SK-N-SH (cell line): ENCODE measurements at regions not wholly inside any gene's neighbourhood (a gene's known extent, or its start where the extent isn't known, plus 50 kb on each side); places are given as distances from the start of the nearest gene placed in this dataset.

Experiments used
- CTCF ChIA-PET: fragments of 300-600, 350-600 bp; formaldehyde crosslinking; extraction: SDS; loops from one replicate; lab custom pipeline; 2021; lab: Yijun Ruan, JAX
- POLR2A ChIA-PET: fragments of 350-600 bp; sonication (Branson Sonifier 250); formaldehyde crosslinking; extraction: SDS; loops from one replicate; lab custom pipeline; 2020; ENCODE audit warnings: antibody characterized with exemption, inconsistent platforms; lab: Yijun Ruan, JAX
- DNase-seq: peaks from one replicate; pipeline ENCODE4 v3.0.0; 2012
- H2AFZ ChIP-seq: fragments of 200-600 bp; sonication (generic); 2 replicates; pipeline ENCODE4 v1.8.1; 2016; ENCODE audit warnings: antibody characterized with exemption, mild to moderate bottlenecking, low read depth
- H3F3A ChIP-seq: fragments of 200-600 bp; sonication (generic); replicated peaks from 2 replicates; pipeline ENCODE3; 2016; ENCODE audit warnings: antibody characterized with exemption, mild to moderate bottlenecking; ENCODE audit not compliant: insufficient read depth
- H3K27ac ChIP-seq, 2 experiments: fragments of 200-500 bp in 1 of 2; fragments of 200-600 bp in 1 of 2; sonication (Bioruptor generic) in 1 of 2; sonication (generic), shearing (Covaris generic) in 1 of 2; 2 replicates each; pipeline versions ENCODE4 v1.5.1 to v1.6.1; 2014 to 2016; ENCODE audit warnings: low read depth in 2 of 2, inconsistent platforms in 1 of 2, low read length in 1 of 2, mild to moderate bottlenecking in 1 of 2, mixed read lengths in 1 of 2
- H3K27me3 ChIP-seq: fragments of 200-600 bp; sonication (generic), shearing (Covaris generic); 2 replicates; pipeline ENCODE4 v1.6.1; 2016; ENCODE audit warnings: mixed run types; ENCODE audit not compliant: insufficient read depth
- H3K36me3 ChIP-seq, 2 experiments: fragments of 200-500 bp in 1 of 2; fragments of 200-600 bp in 1 of 2; sonication (Bioruptor generic) in 1 of 2; sonication (generic) in 1 of 2; replicated peaks in 1 of 2; 2 replicates each; pipeline versions ENCODE3 to v1.5.1; 2014 to 2016; ENCODE audit warnings: low read length in 1 of 2, mild to moderate bottlenecking in 1 of 2; ENCODE audit not compliant: insufficient read depth in 2 of 2, control insufficient read depth in 1 of 2
- H3K4me1 ChIP-seq, 2 experiments: fragments of 200-500 bp in 1 of 2; fragments of 200-600 bp in 1 of 2; sonication (Bioruptor generic) in 1 of 2; sonication (generic), shearing (Covaris generic) in 1 of 2; 2 replicates each; pipeline versions ENCODE4 v1.5.1 to v1.6.1; 2014 to 2016; ENCODE audit warnings: low read depth in 1 of 2, low read length in 1 of 2, mixed run types in 1 of 2; ENCODE audit not compliant: insufficient read depth in 2 of 2, control insufficient read depth in 1 of 2
- H3K4me2 ChIP-seq: fragments of 200-600 bp; sonication (generic), shearing (Covaris generic); 2 replicates; pipeline ENCODE4 v1.6.1; 2017; ENCODE audit warnings: mixed run types
- H3K4me3 ChIP-seq, 2 experiments: fragments of 200-500 bp in 1 of 2; fragments of 200-600 bp in 1 of 2; sonication (Bioruptor generic) in 1 of 2; sonication (generic), shearing (Covaris generic) in 1 of 2; 2 replicates each; pipeline versions ENCODE4 v1.5.1 to v1.8.1; 2014 to 2016; ENCODE audit warnings: low read depth in 2 of 2, inconsistent platforms in 1 of 2, low read length in 1 of 2, mild to moderate bottlenecking in 1 of 2, mixed read lengths in 1 of 2, moderate library complexity in 1 of 2
- H3K79me2 ChIP-seq: fragments of 200-600 bp; sonication (generic); 2 replicates; pipeline ENCODE4 v1.8.1; 2017; ENCODE audit warnings: mild to moderate bottlenecking; ENCODE audit not compliant: insufficient read depth
- H3K9ac ChIP-seq: fragments of 200-600 bp; sonication (generic); 2 replicates; pipeline ENCODE4 v1.6.1; 2017; ENCODE audit warnings: mixed run types
- H3K9me2 ChIP-seq: fragments of 200-600 bp; sonication (generic); 2 replicates; pipeline ENCODE4 v1.6.1; 2017; ENCODE audit warnings: mixed run types
- H3K9me3 ChIP-seq: fragments of 200-600 bp; sonication (generic); 2 replicates; pipeline ENCODE4 v1.6.1; 2017; ENCODE audit warnings: mixed run types, mild to moderate bottlenecking, moderate library complexity
- H4K20me1 ChIP-seq: fragments of 200-600 bp; sonication (generic); 2 replicates; pipeline ENCODE4 v1.6.1; 2017; ENCODE audit warnings: mild to moderate bottlenecking, mixed run types; ENCODE audit not compliant: insufficient read depth
- FOSL2 ChIP-seq: IDR thresholded peaks from 2 replicates; pipeline ENCODE4 v1.4.0; 2012; ENCODE audit warnings: low read depth, mild to moderate bottlenecking, moderate library complexity, borderline replicate concordance
- FOXJ3 ChIP-seq: sonication (generic); formaldehyde crosslinking; IDR thresholded peaks from 2 replicates; pipeline ENCODE4 v1.5.1; 2020; ENCODE audit warnings: mild to moderate bottlenecking, missing genetic modification reagents
- FOXM1 ChIP-seq: IDR thresholded peaks from 2 replicates; pipeline ENCODE4 v1.4.0; 2012; ENCODE audit warnings: low read depth, mild to moderate bottlenecking
- GABPA ChIP-seq: IDR thresholded peaks from 2 replicates; pipeline ENCODE4 v1.4.0; 2012; ENCODE audit warnings: low read depth, mild to moderate bottlenecking
- GATA2 ChIP-seq: sonication (generic); formaldehyde crosslinking; IDR thresholded peaks from 2 replicates; pipeline ENCODE4 v1.5.0; 2020; ENCODE audit warnings: mild to moderate bottlenecking, missing genetic modification reagents
- JUND ChIP-seq: IDR thresholded peaks from 2 replicates; pipeline ENCODE4 v1.4.0; 2012
- MXI1 ChIP-seq: IDR thresholded peaks from 2 replicates; pipeline ENCODE4 v1.6.1; 2012; ENCODE audit warnings: mild to moderate bottlenecking, low read depth, low read length, improper control_type of control experiment
- NRF1 ChIP-seq: IDR thresholded peaks from 2 replicates; pipeline ENCODE4 v1.6.1; 2012; ENCODE audit warnings: low read depth, mild to moderate bottlenecking, low read length
- RCOR1 ChIP-seq: fragments of 150-350 bp; IDR thresholded peaks from 2 replicates; pipeline ENCODE4 v1.6.1; 2017; ENCODE audit warnings: antibody characterized with exemption, low read length
- TAF1 ChIP-seq: IDR thresholded peaks from 2 replicates; pipeline ENCODE4 v1.6.1; 2012; ENCODE audit warnings: low read depth, mild to moderate bottlenecking, low read length, moderate library complexity, borderline replicate concordance
- YY1 ChIP-seq: IDR thresholded peaks from 2 replicates; pipeline ENCODE4 v1.4.0; 2012; ENCODE audit warnings: low read depth, mild to moderate bottlenecking
- WGBS: methylation state at CpG from one replicate; pipeline ENCODE4 v1.1.6; 2017; ENCODE audit warnings: low lambda C conversion rate; 5-methylcytosine and 5-hydroxymethylcytosine counted together
- TF ChIP-seq, protein P1 (sequence below): fragments of 150-350 bp; IDR thresholded peaks from 2 replicates; pipeline ENCODE4 v1.6.1; 2017; ENCODE audit warnings: antibody characterized with exemption, low read length, low read depth, borderline replicate concordance
- TF ChIP-seq, protein P2 (sequence below): IDR thresholded peaks from 2 replicates; pipeline ENCODE4 v1.4.0; 2012; ENCODE audit warnings: low read depth, borderline replicate concordance
- TF ChIP-seq, protein P3 (sequence below): IDR thresholded peaks from 2 replicates; pipeline ENCODE4 v1.4.0; 2012; ENCODE audit warnings: low read depth, borderline replicate concordance
- TF ChIP-seq, protein P4 (sequence below): IDR thresholded peaks from 2 replicates; pipeline ENCODE4 v1.6.1; 2012; ENCODE audit warnings: mild to moderate bottlenecking, low read depth, low read length, moderate library complexity
- TF ChIP-seq, protein P5 (sequence below): IDR thresholded peaks from 2 replicates; pipeline ENCODE4; 2012

DNA sequence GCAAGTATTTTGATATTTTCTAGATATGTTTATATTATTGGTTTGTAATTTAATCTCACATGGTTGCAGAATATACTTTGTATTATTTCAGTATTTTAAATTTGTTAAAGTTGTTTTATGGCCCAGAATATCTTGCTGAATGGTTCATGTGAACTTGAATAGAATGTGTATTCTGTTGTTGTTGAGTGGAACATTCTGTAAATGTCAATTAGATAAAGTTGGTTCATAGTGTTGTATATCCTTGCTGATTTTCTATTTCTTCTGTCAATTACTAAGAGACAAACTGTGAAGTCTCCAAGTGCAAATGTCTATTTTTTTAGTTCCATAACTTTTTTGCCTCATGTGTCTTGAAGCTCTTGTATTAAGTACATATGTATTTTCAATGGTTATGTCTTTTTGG is 411.7 kb downstream of the NPIPA7 start (continued):
- TF ChIP-seq, protein P1, sequence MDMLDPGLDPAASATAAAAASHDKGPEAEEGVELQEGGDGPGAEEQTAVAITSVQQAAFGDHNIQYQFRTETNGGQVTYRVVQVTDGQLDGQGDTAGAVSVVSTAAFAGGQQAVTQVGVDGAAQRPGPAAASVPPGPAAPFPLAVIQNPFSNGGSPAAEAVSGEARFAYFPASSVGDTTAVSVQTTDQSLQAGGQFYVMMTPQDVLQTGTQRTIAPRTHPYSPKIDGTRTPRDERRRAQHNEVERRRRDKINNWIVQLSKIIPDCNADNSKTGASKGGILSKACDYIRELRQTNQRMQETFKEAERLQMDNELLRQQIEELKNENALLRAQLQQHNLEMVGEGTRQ, result no peak
- TF ChIP-seq TAF1, result no peak
- no peak for TF ChIP-seq FOXJ3 (CRISPR knock-in tag)
- TF ChIP-seq GATA2, result no peak
- TF ChIP-seq, protein P2, sequence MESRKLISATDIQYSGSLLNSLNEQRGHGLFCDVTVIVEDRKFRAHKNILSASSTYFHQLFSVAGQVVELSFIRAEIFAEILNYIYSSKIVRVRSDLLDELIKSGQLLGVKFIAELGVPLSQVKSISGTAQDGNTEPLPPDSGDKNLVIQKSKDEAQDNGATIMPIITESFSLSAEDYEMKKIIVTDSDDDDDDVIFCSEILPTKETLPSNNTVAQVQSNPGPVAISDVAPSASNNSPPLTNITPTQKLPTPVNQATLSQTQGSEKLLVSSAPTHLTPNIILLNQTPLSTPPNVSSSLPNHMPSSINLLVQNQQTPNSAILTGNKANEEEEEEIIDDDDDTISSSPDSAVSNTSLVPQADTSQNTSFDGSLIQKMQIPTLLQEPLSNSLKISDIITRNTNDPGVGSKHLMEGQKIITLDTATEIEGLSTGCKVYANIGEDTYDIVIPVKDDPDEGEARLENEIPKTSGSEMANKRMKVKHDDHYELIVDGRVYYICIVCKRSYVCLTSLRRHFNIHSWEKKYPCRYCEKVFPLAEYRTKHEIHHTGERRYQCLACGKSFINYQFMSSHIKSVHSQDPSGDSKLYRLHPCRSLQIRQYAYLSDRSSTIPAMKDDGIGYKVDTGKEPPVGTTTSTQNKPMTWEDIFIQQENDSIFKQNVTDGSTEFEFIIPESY, result no peak

DNA sequence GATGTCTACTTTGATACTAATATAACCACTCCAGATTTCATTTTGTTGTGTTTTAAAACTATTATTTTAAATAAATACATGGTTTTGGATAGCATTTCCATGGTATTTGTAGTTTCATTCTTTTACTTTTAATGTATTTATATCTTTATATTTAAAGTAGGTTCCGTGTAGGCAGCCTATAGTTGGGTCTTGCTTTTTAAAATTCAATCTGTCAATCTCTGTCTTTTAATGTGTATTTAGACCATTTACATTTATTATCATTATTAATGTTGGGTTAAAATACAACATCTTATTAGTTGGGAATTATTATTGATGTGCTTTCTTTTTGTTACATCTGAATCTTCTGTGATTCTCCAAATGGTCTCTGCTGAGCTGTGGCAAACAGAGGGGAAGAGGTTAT is 412.1 kb downstream of the NPIPA7 start:
- POLR2A ChIA-PET, result no interaction called here

DNA sequence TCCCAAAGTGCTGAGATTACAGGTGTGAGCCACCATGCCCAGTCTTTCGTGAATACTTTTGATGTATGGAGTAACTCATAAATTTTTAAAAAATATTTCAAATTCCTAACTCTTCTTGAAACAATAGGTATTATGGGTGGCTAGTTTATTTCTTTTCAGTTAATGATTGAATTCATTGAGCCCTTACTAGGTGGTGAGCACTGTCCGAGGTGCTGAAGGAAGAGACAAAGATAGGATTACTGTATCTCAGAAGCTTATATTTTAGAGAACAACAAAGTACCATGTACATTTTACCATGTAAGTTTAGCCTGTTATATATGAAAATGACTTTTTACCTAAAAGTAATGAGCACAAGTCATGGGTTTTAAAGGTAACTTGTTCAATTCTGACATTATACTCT is 418.3 kb downstream of the NPIPA7 start:
- H3K4me3 ChIP-seq, result no peak overlapping the region
- H4K20me1 ChIP-seq, result no peaks in the 10 kb centered on the region
- DNase-seq, result no peak
- no peak overlapping the region for H3K27ac ChIP-seq
- H2AFZ ChIP-seq, result no peak overlapping the region
- no peak overlapping the region for H3K9ac ChIP-seq
- no peak overlapping the region for H3K4me2 ChIP-seq
- ChIA-PET POLR2A (no interaction called here), CTCF (interaction anchor here (0.6 to 0.7 kb wide), 2 partner anchors 240 to 903 kb away, joined by 3 read pairs; no protein-coding TSS in a partner anchor)
- TF ChIP-seq, protein P3, sequence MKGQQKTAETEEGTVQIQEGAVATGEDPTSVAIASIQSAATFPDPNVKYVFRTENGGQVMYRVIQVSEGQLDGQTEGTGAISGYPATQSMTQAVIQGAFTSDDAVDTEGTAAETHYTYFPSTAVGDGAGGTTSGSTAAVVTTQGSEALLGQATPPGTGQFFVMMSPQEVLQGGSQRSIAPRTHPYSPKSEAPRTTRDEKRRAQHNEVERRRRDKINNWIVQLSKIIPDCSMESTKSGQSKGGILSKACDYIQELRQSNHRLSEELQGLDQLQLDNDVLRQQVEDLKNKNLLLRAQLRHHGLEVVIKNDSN, result no peak
- TF ChIP-seq RCOR1, result no peak
- no peak for TF ChIP-seq JUND
- TF ChIP-seq GATA2, result no peak
- TF ChIP-seq, protein P4, sequence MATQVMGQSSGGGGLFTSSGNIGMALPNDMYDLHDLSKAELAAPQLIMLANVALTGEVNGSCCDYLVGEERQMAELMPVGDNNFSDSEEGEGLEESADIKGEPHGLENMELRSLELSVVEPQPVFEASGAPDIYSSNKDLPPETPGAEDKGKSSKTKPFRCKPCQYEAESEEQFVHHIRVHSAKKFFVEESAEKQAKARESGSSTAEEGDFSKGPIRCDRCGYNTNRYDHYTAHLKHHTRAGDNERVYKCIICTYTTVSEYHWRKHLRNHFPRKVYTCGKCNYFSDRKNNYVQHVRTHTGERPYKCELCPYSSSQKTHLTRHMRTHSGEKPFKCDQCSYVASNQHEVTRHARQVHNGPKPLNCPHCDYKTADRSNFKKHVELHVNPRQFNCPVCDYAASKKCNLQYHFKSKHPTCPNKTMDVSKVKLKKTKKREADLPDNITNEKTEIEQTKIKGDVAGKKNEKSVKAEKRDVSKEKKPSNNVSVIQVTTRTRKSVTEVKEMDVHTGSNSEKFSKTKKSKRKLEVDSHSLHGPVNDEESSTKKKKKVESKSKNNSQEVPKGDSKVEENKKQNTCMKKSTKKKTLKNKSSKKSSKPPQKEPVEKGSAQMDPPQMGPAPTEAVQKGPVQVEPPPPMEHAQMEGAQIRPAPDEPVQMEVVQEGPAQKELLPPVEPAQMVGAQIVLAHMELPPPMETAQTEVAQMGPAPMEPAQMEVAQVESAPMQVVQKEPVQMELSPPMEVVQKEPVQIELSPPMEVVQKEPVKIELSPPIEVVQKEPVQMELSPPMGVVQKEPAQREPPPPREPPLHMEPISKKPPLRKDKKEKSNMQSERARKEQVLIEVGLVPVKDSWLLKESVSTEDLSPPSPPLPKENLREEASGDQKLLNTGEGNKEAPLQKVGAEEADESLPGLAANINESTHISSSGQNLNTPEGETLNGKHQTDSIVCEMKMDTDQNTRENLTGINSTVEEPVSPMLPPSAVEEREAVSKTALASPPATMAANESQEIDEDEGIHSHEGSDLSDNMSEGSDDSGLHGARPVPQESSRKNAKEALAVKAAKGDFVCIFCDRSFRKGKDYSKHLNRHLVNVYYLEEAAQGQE, result peak; percentile 67; the same call in 1 of the 2 replicates
- TF ChIP-seq, protein P5, sequence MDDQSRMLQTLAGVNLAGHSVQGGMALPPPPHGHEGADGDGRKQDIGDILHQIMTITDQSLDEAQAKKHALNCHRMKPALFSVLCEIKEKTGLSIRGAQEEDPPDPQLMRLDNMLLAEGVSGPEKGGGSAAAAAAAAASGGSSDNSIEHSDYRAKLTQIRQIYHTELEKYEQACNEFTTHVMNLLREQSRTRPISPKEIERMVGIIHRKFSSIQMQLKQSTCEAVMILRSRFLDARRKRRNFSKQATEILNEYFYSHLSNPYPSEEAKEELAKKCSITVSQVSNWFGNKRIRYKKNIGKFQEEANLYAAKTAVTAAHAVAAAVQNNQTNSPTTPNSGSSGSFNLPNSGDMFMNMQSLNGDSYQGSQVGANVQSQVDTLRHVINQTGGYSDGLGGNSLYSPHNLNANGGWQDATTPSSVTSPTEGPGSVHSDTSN, result no peak
- TF ChIP-seq GABPA, result no peak
- 7% methylated on average over 2 of the region's 2 CpGs for WGBS
- H3K9me3 ChIP-seq, result no peaks in the 10 kb centered on the region
- H3K4me1 ChIP-seq, result no peaks in the 10 kb centered on the region
- no peaks in the 10 kb centered on the region for H3K9me2 ChIP-seq
- H3K36me3 ChIP-seq, result no peaks in the 10 kb centered on the region
- H3K79me2 ChIP-seq, result no peaks in the 10 kb centered on the region
- no peaks in the 10 kb centered on the region for H3K27me3 ChIP-seq
- no peaks in the 10 kb centered on the region for H3F3A ChIP-seq

More for the DNA sequence above, 412.1 kb downstream of the NPIPA7 start:
- no peaks in the 10 kb centered on the region for H3K9me2 ChIP-seq
- DNase-seq, result no peak
- H3K4me1 ChIP-seq, result no peaks in the 10 kb centered on the region
- no peaks in the 10 kb centered on the region for H4K20me1 ChIP-seq
- no peak overlapping the region for H3K4me3 ChIP-seq
- no peaks in the 10 kb centered on the region for H3K27me3 ChIP-seq
- H3K36me3 ChIP-seq, result no peaks in the 10 kb centered on the region
- H3K9ac ChIP-seq, result no peak overlapping the region
- TF ChIP-seq NRF1 (no peak), FOSL2 (no peak), FOXM1 (no peak), MXI1 (no peak), YY1 (no peak), GATA2 (no peak)
- TF ChIP-seq, protein P5, result no peak
- H3K9me3 ChIP-seq, result peaks cover 10% of the 10 kb centered on the region; the same call in 1 of the 2 replicates
- no peaks in the 10 kb centered on the region for H3F3A ChIP-seq
- CTCF ChIA-PET, result no interaction called here
- no peak overlapping the region for H2AFZ ChIP-seq
- H3K4me2 ChIP-seq, result no peak overlapping the region
- WGBS, result 7% methylated on average over 1 of the region's 1 CpG
- no peaks in the 10 kb centered on the region for H3K79me2 ChIP-seq
- H3K27ac ChIP-seq, result no peak overlapping the region
